Liver (tissue), 3 donors: ENCODE measurements at regions not wholly inside any gene's neighbourhood (a gene's known extent, or its start where the extent isn't known, plus 50 kb on each side); places are given as distances from the start of the nearest gene placed in this dataset.

ENCODE experiments used
- JUND ChIP-seq, 2 donors: IDR thresholded peaks; 2 replicates each; pipeline ENCODE4 v1.6.1; 2016; ENCODE audit warnings: antibody characterized with exemption in 2 of 2
- SP1 ChIP-seq: IDR thresholded peaks from 2 replicates; pipeline ENCODE4 v1.6.1; 2018; ENCODE audit warnings: antibody characterized with exemption, mild to moderate bottlenecking
- TAF1 ChIP-seq: conservative IDR thresholded peaks from 2 replicates; pipeline ENCODE4 v1.6.1; 2016; ENCODE audit warnings: antibody characterized with exemption, mild to moderate bottlenecking
- TF ChIP-seq, protein P1 (sequence below): fragments of 150-350 bp; IDR thresholded peaks from 2 replicates; pipeline ENCODE4 v1.5.1; 2017; ENCODE audit warnings: improper control_type of control experiment, low read depth, low read length; ENCODE audit not compliant: missing input control
- TF ChIP-seq, protein P2 (sequence below): IDR thresholded peaks from 2 replicates; pipeline ENCODE4 v1.6.1; 2016; ENCODE audit warnings: antibody characterized with exemption
- TF ChIP-seq, protein P3 (sequence below): IDR thresholded peaks from 2 replicates; pipeline ENCODE4 v1.6.1; 2016; ENCODE audit warnings: antibody characterized with exemption, mild to moderate bottlenecking
- TF ChIP-seq, protein P4 (sequence below): IDR thresholded peaks from 2 replicates; pipeline ENCODE4 v1.6.1; 2016; ENCODE audit warnings: antibody characterized with exemption
- donor health status: healthy.
- donor health status: healthy.

- TF ChIP-seq TAF1, result no peak
- no peak for TF ChIP-seq SP1
- TF ChIP-seq, protein P1, sequence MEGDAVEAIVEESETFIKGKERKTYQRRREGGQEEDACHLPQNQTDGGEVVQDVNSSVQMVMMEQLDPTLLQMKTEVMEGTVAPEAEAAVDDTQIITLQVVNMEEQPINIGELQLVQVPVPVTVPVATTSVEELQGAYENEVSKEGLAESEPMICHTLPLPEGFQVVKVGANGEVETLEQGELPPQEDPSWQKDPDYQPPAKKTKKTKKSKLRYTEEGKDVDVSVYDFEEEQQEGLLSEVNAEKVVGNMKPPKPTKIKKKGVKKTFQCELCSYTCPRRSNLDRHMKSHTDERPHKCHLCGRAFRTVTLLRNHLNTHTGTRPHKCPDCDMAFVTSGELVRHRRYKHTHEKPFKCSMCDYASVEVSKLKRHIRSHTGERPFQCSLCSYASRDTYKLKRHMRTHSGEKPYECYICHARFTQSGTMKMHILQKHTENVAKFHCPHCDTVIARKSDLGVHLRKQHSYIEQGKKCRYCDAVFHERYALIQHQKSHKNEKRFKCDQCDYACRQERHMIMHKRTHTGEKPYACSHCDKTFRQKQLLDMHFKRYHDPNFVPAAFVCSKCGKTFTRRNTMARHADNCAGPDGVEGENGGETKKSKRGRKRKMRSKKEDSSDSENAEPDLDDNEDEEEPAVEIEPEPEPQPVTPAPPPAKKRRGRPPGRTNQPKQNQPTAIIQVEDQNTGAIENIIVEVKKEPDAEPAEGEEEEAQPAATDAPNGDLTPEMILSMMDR, result no peak
- TF ChIP-seq, protein P2, sequence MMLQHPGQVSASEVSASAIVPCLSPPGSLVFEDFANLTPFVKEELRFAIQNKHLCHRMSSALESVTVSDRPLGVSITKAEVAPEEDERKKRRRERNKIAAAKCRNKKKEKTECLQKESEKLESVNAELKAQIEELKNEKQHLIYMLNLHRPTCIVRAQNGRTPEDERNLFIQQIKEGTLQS, result no peak
- TF ChIP-seq JUND (IDR thresholded peaks at IDR 0.05), result no peak
- TF ChIP-seq, protein P3, sequence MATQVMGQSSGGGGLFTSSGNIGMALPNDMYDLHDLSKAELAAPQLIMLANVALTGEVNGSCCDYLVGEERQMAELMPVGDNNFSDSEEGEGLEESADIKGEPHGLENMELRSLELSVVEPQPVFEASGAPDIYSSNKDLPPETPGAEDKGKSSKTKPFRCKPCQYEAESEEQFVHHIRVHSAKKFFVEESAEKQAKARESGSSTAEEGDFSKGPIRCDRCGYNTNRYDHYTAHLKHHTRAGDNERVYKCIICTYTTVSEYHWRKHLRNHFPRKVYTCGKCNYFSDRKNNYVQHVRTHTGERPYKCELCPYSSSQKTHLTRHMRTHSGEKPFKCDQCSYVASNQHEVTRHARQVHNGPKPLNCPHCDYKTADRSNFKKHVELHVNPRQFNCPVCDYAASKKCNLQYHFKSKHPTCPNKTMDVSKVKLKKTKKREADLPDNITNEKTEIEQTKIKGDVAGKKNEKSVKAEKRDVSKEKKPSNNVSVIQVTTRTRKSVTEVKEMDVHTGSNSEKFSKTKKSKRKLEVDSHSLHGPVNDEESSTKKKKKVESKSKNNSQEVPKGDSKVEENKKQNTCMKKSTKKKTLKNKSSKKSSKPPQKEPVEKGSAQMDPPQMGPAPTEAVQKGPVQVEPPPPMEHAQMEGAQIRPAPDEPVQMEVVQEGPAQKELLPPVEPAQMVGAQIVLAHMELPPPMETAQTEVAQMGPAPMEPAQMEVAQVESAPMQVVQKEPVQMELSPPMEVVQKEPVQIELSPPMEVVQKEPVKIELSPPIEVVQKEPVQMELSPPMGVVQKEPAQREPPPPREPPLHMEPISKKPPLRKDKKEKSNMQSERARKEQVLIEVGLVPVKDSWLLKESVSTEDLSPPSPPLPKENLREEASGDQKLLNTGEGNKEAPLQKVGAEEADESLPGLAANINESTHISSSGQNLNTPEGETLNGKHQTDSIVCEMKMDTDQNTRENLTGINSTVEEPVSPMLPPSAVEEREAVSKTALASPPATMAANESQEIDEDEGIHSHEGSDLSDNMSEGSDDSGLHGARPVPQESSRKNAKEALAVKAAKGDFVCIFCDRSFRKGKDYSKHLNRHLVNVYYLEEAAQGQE, result no peak
- TF ChIP-seq, protein P4, sequence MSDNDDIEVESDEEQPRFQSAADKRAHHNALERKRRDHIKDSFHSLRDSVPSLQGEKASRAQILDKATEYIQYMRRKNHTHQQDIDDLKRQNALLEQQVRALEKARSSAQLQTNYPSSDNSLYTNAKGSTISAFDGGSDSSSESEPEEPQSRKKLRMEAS, result no peak
Observed at GRCh38 chr13:40381935-40382764, 284.3 kb downstream of the FOXO1 start.
